Stimulated activated CD4-positive, alpha-beta T cell treated with anti-CD3 and anti-CD28 coated beads, Interleukin-2, amount 100 ng/mL, for 48 hours (primary cell): ENCODE measurements at regions not wholly inside any gene's neighbourhood (a gene's known extent, or its start where the extent isn't known, plus 50 kb on each side); places are given as distances from the start of the nearest gene placed in this dataset.

ENCODE experiments used
- DNase-seq, 2 donors: peaks; one replicate each; pipeline ENCODE4 v3.0.0-alpha.2; 2020

GRCh38 chr15:53397041-53397616 is 362.3 kb downstream of the WDR72 start:
- DNase-seq, result no peak

- DNase-seq, result no peak
Measured at GRCh38 chr15:53395871-53396270, 363.6 kb downstream of the WDR72 start.

GRCh38 chr15:53390549-53390948 is 368.9 kb downstream of the WDR72 start:
- DNase-seq, result no peak

- no peak for DNase-seq
Measured at GRCh38 chr15:53389271-53390037, 370.0 kb downstream of the WDR72 start.

GRCh38 chr15:53384417-53384816 is 375.0 kb downstream of the WDR72 start:
- DNase-seq, result no peak

GRCh38 chr15:53378096-53378800 is 381.2 kb downstream of the WDR72 start:
- no peak for DNase-seq

GRCh38 chr15:53367740-53368139 is 391.7 kb downstream of the WDR72 start:
- no peak for DNase-seq

- no peak for DNase-seq
Measured at GRCh38 chr15:53360881-53361280, 398.6 kb downstream of the WDR72 start.

- DNase-seq, result no peak
Measured at GRCh38 chr15:53359038-53359437, 400.4 kb downstream of the WDR72 start.

- no peak for DNase-seq
Measured at GRCh38 chr15:53354874-53355273, 404.6 kb downstream of the WDR72 start.

GRCh38 chr15:53351373-53351772 is 408.1 kb downstream of the WDR72 start:
- DNase-seq, result no peak

- DNase-seq, result no peak
Measured at GRCh38 chr15:53346583-53346982, 412.9 kb downstream of the WDR72 start.

- DNase-seq, result no peak
Measured at GRCh38 chr15:53331328-53332190, 427.9 kb downstream of the WDR72 start.

GRCh38 chr15:53328341-53328740 is 431.1 kb downstream of the WDR72 start:
- DNase-seq, result no peak

GRCh38 chr15:53324061-53324460 is 435.4 kb downstream of the WDR72 start:
- DNase-seq, result no peak

GRCh38 chr15:53323191-53323590 is 436.3 kb downstream of the WDR72 start:
- DNase-seq, result no peak

GRCh38 chr15:53320816-53321215 is 438.6 kb downstream of the WDR72 start:
- DNase-seq, result no peak

- no peak for DNase-seq
Measured at GRCh38 chr15:53312707-53313106, 446.8 kb downstream of the WDR72 start.

GRCh38 chr15:53310709-53311108 is 448.8 kb downstream of the WDR72 start:
- DNase-seq, result no peak

- no peak for DNase-seq
Measured at GRCh38 chr15:53307952-53308624, 451.4 kb downstream of the WDR72 start.

- DNase-seq, result no peak
Measured at GRCh38 chr15:53305554-53305953, 453.9 kb downstream of the WDR72 start.

GRCh38 chr15:53305101-53305500 is 454.4 kb downstream of the WDR72 start:
- no peak for DNase-seq

- DNase-seq, result no peak
Measured at GRCh38 chr15:53297828-53298227, 461.6 kb downstream of the WDR72 start.
